ENCODE measurements at regions not wholly inside any gene's neighbourhood (a gene's known extent, or its start where the extent isn't known, plus 50 kb on each side); places are given as distances from the start of the nearest gene placed in this dataset.

- TF ChIP-seq CTCF (IDR thresholded peaks at IDR 0.05; ENCODE audit: unreplicated experiment) = no peak
- no peak for DNase-seq (ENCODE audit: low spot score)
- Mint-ChIP-seq H3K36me3 (ENCODE audit: low read depth, unreplicated experiment) (no peaks in the 10 kb centered on the region), H3K4me3 (ENCODE audit: unreplicated experiment) (no peak overlapping the region), H3K27ac (ENCODE audit: unreplicated experiment) (no peak overlapping the region), H3K9me3 (ENCODE audit: unreplicated experiment) (no peaks in the 10 kb centered on the region), H3K27me3 (ENCODE audit: unreplicated experiment) (no peaks in the 10 kb centered on the region), H3K4me1 (ENCODE audit: unreplicated experiment) (no peaks in the 10 kb centered on the region)
These were observed 594.3 kb downstream of the UTRN start for GRCh38 chr6:144879436-144879835.

DNA sequence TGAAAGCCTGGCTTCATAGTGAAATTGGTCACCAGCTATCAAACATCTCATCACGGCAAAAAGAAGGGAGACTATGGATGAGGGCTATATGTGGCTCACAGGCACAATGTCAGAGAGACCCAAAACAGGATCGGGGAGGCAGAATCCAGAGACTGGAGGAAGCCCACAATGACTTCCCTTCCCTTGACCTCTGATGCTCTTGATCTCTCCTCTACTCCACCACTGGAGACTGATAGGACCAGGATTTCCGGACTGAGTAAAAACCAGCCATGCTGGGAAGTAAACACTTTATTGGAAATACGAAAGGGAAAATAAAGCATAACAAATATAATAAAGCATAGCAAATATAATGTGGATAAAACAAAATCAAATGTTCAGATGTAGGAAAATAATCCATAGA, 597.3 kb downstream of the UTRN start:
- H3K27me3 Mint-ChIP-seq (ENCODE audit: unreplicated experiment) = peaks cover 3% of the 10 kb centered on the region
- TF ChIP-seq CTCF (IDR thresholded peaks at IDR 0.05; ENCODE audit: unreplicated experiment) = no peak
- H3K9me3 Mint-ChIP-seq (ENCODE audit: unreplicated experiment) = no peaks in the 10 kb centered on the region
- H3K27ac Mint-ChIP-seq (ENCODE audit: unreplicated experiment) = no peak overlapping the region
- no peak for DNase-seq (ENCODE audit: low spot score)
- no peak overlapping the region for H3K4me3 Mint-ChIP-seq (ENCODE audit: unreplicated experiment)
- H3K4me1 Mint-ChIP-seq (ENCODE audit: unreplicated experiment) = peaks cover 3% of the 10 kb centered on the region
- H3K36me3 Mint-ChIP-seq (ENCODE audit: low read depth, unreplicated experiment) = no peaks in the 10 kb centered on the region

DNA sequence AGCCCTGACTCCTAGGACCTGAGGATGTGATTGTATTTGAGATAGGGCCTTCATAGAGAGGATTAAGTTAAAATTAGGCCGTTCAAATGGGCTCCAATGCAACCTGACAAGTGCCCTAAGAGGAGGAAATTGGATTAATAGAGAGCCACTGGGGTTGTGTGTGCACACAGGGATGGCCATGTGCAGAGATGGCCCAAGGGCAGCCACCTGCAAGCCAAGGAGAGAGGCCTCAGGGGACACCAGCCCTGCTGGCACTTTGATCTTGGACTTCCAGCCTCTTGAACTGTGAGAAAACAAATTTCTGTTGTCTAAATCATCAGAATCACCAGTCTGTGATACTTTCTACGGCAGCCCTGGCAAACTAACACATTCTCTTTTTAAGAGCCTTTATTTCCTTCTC, 598.8 kb downstream of the UTRN start:
- Mint-ChIP-seq H3K36me3 (ENCODE audit: low read depth, unreplicated experiment) (no peaks in the 10 kb centered on the region), H3K27me3 (ENCODE audit: unreplicated experiment) (peaks cover 3% of the 10 kb centered on the region), H3K27ac (ENCODE audit: unreplicated experiment) (no peak overlapping the region), H3K9me3 (ENCODE audit: unreplicated experiment) (no peaks in the 10 kb centered on the region), H3K4me1 (ENCODE audit: unreplicated experiment) (peaks cover 3% of the 10 kb centered on the region), H3K4me3 (ENCODE audit: unreplicated experiment) (no peak overlapping the region)
- no peak for TF ChIP-seq CTCF (IDR thresholded peaks at IDR 0.05; ENCODE audit: unreplicated experiment)
- no peak for DNase-seq (ENCODE audit: low spot score)

DNA sequence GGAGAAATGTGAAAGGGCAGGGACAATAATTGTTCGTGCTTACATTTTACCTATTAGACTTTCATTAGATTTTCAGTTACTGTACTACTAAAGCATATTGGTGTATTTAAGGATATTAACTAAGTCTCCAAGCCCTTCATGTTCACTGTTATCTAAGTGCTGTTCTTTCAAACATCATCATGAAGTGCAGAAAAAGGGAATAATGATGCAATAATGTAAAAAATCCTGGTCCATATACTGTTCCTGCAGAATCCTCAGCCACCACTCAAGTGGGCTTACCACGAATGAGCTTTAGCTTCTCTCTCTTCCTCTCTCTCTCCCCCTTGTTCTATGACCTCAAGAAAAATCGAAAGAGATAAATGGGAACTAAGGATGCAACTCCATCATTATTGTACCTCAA, 600.7 kb downstream of the UTRN start:
- no peaks in the 10 kb centered on the region for H3K9me3 Mint-ChIP-seq (ENCODE audit: unreplicated experiment)
- peaks cover 3% of the 10 kb centered on the region for H3K4me1 Mint-ChIP-seq (ENCODE audit: unreplicated experiment)

GRCh38 chr6:144886682-144887081, 601.5 kb downstream of the UTRN start:
- TF ChIP-seq CTCF (IDR thresholded peaks at IDR 0.05; ENCODE audit: unreplicated experiment) = no peak
- no peak for DNase-seq (ENCODE audit: low spot score)
- Mint-ChIP-seq H3K27me3 (ENCODE audit: unreplicated experiment) (peaks cover 3% of the 10 kb centered on the region), H3K36me3 (ENCODE audit: low read depth, unreplicated experiment) (no peaks in the 10 kb centered on the region), H3K4me3 (ENCODE audit: unreplicated experiment) (no peak overlapping the region), H3K27ac (ENCODE audit: unreplicated experiment) (no peak overlapping the region), H3K9me3 (ENCODE audit: unreplicated experiment) (no peaks in the 10 kb centered on the region), H3K4me1 (ENCODE audit: unreplicated experiment) (peaks cover 3% of the 10 kb centered on the region)

More for the DNA sequence above, 600.7 kb downstream of the UTRN start:
- Mint-ChIP-seq H3K27me3 (ENCODE audit: unreplicated experiment) (peaks cover 3% of the 10 kb centered on the region), H3K36me3 (ENCODE audit: low read depth, unreplicated experiment) (no peaks in the 10 kb centered on the region), H3K27ac (ENCODE audit: unreplicated experiment) (no peak overlapping the region), H3K4me3 (ENCODE audit: unreplicated experiment) (no peak overlapping the region)
- TF ChIP-seq CTCF (IDR thresholded peaks at IDR 0.05; ENCODE audit: unreplicated experiment) = no peak
- no peak for DNase-seq (ENCODE audit: low spot score)

Data from endothelial cell (in vitro differentiated cells).